Right lung (tissue), 2 donors: ENCODE measurements at regions not wholly inside any gene's neighbourhood (a gene's known extent, or its start where the extent isn't known, plus 50 kb on each side); places are given as distances from the start of the nearest gene placed in this dataset.

ENCODE experiments used
- DNase-seq, 2 donors: peaks; one replicate each; pipeline ENCODE4 v3.0.0-alpha.2; 2013

DNA sequence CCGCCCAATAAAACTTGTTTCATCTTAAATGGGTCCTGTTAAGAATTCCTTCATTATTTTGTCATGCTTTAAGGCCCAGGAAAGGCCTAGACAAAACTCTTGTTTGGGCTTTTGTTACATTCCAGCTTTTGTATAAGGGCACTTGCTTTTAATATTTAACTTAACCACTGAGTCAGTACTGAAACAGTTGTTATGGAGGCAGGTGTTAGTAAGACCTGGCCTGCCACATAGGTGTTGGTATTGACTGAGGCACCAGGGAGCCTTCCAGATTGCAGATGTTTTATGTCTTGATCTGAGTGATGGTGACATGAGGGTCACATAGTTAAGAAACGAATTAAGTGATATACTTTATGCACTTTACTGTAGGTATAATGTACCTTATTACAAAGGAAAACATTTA lies 274.9 kb upstream of the TGFBR2 start:
- no peak for DNase-seq

DNA sequence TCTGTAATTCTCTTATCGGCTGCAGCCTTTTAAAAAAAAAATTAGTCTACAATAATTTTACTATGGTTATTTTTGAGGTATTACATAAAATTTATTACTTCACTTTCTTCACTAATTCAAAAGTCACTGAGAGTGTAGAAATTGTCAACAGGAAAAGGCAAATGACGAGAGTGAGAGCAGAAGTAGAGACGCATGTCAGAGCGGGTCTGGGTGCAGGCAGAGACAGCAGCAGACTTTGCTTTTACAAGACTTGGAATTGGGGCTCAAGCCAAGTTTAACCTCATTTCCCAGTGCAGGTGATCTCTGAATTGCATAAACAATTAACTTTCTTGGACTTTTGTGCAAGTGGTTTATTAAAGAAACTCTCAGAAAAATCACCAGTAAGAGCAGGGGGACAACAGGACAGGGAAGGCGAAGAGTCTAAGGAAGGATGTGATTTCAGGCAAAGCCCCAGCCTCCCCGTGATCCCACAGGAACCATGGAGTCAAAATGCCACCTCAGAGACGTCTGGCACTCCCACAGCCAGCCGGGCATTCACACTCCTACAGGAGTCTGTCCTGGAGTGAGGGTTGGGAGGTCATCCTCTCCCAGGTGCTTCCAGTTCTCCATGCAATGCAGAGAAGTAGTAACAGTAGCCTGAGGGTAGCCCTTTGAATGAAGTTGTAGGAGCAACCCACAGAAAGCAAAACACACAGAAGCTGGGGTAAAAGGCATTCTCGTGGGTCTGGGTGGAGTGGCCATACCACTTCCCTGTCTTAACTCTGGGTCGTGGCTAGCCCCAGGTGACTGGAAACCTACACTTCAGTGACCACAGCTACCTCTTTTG lies 274.0 kb upstream of the TGFBR2 start:
- no peak for DNase-seq

DNA sequence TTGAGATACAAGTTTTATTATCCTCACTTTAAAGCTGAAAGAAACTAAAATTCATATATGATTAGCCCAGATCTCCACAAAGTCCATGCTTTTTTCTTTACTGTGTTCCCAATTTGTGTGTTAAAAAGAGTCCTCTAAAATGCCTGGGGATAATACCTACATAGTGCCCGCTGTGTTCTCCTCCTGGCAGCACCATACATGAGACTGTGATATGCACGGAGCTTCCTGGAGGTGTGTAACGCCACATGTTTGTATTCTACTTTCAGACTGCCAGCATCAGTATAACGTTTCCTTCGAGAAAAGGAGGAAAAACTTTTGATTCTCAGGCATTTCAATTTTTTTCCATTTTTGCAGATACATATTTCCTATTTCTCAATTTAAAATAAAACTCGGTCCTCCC lies 273.3 kb upstream of the TGFBR2 start:
- DNase-seq = no peak

DNA sequence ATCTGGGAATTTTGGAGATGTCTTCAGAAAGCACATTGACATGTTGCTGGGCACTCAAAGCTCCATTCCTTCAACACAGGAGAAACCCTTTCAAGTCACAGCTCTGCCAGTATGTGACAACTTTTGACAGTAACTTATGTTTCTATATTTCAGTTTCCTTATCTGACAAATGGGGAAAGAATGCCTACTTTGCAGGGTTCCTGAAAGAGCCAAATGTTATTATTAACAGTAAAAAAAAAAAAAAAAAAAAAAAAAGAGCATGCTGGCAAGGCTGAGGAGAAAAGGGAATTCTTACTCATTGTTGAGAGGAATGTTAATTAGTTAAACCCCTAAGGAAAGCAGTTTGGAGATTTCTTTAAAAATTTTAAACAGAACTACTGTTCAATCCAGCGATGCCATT lies 272.5 kb upstream of the TGFBR2 start:
- no peak for DNase-seq

DNA sequence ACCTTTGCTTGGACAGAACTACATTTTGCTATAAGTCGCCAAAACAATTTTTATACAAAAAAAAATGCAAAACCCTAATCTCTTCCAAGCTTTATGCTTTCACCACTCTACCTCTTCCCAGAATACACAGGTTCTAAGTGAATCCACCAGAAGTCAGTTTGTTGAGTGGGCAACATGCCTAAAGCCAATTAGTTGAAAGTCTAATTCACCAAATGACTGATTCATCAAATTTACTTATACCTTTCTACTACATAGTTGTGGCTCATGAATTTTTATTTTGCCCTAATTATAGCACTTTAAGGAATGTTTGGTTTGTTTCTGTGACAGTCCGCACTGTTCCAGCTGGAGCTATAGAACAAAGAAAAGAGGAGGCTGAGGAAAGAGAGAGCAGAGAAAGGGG lies 265.9 kb upstream of the TGFBR2 start:
- no peak for DNase-seq

DNA sequence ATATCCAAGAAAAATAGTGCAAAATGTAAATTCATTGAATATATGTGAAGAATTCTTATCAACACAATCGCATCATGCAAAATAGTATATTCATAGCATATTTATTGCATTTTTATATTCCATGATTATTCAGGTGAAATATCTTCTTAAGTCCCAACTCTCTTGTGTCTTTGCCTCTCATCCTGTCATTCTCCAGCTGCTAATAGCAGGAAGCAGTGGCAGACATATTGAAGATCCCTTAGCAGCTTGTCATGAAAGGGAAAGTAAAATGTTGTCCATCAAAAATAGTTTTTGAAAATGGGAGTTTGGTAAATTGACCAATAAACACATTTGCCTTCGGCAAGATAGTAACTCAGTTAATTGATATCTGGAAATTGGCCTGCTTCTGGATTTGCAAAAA lies 265.3 kb upstream of the TGFBR2 start:
- no peak for DNase-seq

DNA sequence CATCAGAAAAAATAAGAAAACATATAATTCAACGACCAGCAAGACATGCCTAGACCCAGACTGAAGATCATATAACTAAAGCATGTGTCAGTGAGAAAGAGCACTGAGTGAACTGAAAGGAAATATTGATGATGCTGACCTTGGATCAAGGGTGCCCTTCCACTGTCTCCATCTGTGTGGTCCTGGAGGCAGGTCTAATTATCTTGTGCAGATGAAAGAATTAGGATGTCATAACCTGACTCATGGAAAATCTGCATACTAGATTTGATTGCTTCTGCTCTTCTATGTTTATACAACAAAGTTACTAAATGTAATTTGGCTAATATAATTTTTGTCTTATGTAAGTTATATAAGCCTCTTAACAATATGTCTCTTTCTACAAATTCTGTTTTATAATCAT lies 264.6 kb upstream of the TGFBR2 start:
- no peak for DNase-seq

DNA sequence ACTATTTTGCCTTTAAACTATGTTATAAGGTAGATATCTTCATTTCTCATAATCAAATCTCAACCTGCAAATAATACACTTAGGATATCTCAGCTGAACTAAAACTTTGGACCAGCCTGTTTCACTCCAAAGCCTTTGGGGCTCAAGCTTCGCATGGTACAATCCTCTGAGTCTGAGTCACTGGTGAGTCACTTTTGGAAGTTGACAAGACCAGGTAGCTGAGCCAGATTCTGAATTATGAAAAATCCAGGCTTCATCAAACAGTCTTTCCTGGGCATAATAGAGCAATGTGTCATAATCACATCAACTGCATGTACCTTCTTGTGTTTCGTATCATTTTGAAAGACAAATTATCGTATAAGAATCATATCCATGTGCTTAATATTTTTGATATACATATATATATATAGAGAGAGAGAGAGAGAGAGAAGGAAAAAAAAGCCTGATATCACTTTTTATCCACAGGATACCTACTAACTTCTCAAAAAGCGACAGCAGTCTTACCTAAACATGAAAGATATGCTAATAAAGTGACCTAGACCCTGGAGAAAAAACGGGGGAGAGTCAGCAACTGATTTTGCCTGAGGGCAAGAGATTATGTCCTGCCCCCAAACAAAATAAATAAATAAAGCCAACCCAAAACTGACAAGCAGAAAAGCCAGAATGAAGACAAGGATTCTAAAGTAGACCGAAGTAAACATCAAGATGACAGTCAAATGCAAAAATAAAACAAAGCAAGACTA lies 263.9 kb upstream of the TGFBR2 start:
- no peak for DNase-seq

DNA sequence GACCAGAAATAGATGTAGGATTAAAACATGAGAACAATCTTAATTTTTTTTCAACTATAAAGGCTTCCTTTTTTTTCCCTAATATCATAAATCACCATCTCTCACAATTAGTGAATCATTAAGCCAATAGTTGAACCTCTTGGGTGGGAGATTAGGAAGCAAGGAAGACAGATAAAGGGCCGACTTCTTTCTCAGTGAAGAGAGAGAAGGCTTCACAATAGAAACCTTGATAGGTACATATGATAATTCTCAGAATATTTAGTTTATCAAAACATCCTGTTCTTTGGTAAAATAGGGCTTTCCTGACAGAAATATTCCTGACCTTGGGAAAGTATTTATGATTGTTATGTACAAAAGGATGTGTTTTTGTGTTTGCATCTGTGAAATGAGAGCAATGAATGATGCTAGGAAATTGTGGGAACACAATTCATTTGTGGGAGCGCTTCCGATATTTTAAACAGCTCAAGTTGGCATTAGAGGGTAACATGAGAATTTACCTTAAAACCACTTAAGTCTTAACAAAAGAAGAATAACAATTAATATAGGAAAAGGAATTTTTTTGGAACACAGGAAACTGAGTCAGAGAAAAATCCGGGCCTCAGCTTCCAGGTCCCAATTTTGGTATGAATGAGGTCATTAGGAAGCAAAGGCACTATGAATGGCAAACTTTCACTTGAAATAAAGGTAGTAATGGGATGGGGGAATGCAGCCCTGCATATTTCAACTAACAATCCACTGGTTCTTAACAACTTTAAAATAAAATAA lies 263.2 kb upstream of the TGFBR2 start:
- no peak for DNase-seq

DNA sequence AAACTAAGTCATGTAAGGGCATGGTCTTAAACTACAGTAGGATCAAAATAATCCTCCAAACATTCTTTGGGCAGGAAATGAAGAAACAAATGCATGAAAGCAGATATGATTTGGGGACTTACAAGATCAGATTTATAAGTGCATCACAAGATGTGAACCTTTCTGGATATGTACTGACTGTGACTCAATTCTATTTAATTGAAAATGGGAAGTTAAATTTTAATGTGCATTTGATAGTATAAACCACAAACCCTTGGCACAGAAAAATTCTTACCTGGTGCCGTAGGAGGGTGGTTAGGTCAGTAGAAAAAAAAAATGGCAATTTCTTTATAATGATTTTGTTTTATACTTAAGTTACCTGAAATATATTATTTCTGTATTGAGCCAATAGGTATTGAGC lies 262.5 kb upstream of the TGFBR2 start:
- no peak for DNase-seq

DNA sequence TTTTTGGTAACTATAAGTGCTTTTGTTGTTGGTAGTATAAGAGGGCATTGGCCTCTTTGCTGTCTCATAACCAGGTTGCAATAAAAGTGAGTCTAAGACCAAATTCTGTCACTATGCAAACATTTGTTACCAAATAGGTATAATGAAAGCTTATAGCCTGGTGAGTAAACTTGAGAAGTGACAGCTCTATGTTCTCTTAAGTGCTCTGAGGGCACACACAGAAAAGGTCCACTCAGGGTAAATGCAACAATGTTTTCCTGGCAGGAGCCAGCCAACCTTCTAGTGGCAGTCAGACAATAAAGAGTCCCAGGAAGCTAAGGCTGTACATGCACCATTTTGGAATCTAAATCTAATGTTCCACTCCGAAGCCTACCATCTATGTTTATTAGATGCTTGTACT lies 262.1 kb upstream of the TGFBR2 start:
- DNase-seq = no peak

DNA sequence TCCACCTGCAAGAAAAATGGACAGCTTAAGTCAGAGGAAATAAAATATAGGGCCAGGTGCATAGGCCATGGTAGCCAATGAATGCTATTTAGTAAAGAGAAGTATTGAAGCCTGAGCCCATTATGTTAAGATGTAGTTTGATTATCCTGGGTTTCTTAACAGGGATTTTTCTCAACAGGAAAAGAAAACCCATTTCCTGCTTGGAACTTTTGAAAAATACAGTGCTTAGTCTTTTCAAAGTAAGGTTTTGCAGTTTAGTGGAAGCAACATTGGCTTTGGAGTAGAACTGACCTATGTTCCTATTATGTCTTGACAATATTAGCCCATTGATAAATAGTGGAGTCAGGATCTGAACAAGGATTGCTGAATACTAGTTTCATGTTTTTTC lies 259.5 kb upstream of the TGFBR2 start:
- DNase-seq = no peak

DNA sequence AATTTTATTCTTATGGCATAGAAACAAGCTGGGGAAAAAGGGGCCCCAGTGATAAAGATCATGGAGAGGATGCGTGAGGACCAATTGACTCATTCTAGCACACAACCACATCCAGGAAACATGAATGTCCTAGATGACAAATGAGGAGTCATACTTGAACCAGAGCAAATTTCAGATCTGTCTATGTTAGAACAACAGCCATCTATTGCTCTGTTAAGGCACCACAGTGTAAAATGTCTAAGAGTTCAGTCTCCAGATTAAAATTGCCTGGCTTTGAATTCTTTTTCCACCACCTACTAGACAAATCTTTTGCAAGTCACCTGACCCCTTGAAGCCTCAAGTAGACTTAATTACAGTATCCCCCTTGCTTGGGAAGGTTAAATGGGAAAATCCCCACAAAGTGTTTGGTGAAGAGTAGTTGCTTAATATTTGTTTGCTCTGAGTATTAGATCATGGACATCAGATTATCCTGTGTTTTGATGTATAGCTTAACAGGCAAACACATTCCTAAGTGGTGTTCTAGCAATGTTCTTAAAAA lies 258.7 kb upstream of the TGFBR2 start:
- no peak for DNase-seq

DNA sequence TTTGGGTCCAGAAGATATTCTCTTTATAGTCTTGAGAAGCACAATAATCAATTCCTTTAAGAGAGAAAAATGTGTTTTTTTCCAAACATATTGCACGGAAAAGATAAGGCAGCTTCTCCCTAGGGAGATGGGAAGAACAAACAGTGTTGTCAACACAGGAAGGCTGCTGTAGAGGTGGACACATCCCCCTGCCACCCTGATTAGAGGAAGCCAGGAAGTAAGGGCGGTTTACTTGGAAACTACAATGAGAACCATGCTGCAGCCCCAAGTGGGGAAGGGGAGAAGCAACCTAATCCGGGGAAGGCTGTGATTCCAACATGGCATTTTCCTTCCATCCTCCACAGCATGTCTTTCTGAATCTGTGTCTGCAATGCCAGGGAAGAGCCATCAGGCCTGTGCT lies 256.9 kb upstream of the TGFBR2 start:
- no peak for DNase-seq

DNA sequence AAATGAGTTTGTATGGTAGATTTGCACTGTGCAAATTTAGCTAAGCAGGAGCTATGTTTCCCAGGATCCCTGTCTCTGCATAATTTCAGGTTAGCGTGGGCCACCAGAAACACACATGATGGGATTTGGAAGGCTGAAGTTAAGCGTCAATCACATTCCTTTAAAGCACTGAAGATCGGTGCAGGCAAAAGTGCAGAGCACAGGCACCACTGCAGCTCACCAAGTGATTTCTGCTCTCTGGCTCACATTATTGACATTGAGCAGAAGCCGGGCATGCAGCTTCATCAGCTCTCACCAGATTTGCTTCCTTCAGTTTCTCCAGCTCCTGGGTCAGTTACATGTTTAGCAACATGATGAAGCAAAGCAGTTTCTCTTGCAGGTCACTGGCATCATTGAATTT lies 256.4 kb upstream of the TGFBR2 start:
- DNase-seq = no peak

DNA sequence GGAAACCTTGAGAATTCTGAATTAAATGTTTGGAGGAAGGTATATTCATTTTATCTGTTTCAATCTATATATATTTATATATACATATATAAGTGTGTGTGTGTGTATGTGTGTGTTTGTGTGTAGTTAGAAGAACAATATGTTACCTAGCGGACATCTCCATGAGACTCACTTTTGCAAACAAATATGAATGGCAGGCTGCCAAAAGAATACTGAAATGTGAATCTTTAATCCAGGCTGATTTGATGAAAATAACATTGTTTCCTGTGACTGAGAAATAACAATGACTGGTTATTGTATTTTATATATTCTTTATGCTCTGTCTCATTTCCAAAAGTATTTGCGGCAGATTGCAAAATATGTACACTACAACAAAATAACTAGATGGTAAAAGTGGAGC lies 255.5 kb upstream of the TGFBR2 start:
- no peak for DNase-seq

DNA sequence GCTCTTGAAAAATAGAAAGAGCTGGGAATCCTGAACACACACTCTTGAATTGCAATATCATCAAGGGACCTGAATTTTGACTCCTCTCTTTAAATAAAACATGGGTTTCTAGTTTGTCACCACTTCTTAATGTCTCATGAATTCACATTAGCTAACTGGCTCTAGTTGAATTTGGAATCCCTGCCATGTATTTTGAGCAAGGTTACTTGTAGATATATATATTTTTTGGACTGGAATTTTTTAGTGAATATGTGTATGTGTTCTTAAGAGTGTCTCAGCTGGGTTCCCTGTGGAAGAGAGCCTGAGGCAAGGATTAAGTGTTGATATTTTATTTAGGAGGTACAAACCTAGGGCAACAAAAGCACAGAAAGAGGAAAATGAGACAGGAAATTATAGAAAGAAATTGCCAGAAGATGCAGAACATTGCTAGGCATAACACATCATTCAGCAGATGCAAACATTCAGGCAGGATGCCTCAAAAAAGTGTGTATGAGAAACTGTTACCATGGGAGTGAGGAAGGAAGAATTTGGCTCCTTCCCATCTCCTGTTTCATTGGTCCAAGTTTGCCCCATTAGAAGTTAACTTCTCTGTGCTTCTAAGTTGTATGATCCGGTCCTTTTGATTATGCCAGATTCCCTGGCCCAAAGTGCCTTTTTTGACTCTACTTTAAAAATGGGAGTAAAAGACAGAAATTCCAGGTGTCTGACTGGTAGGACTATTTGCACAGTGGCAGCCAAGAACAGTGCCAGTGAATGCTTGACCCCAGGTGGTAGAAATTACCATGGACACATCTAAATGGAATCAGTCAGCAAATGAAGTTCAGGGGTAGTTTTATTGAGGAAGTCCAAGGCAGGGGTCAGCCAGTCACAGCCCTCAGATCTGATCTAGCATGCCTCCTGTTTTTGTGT lies 253.7 kb upstream of the TGFBR2 start:
- no peak for DNase-seq

DNA sequence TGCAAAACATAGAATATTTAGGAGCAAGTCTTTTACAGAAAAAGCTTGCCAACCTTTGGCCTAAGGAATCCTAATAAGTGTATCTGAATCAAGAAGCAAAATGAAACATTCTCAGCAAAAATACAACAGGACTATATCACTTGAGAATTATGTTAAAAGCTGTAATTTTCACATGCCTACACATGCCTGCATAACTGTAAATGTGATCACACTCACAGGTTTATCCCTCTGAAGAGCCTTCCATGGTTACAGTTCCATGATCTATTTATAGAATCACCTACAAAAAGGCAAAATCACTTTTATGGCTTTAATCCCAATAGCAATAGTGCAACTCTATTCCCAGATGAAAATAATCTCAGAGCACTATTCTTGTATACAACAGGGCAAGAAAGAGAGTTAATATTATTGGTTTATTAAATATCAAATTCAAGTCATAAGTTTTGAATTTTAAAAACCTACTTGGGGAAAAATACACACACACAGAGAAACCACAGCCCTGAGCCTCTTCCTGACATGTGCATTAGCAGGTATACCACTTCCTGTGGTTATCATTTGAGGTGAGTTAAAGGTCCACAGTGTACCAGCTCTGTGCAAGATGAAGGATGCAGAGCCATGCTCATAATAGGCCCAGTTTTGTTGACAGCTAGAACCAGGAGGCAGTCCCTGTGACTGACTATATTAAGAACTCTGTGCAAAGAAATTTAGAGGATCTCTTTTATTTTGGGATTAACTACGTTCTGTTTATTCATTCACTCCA lies 252.5 kb upstream of the TGFBR2 start:
- DNase-seq = no peak

DNA sequence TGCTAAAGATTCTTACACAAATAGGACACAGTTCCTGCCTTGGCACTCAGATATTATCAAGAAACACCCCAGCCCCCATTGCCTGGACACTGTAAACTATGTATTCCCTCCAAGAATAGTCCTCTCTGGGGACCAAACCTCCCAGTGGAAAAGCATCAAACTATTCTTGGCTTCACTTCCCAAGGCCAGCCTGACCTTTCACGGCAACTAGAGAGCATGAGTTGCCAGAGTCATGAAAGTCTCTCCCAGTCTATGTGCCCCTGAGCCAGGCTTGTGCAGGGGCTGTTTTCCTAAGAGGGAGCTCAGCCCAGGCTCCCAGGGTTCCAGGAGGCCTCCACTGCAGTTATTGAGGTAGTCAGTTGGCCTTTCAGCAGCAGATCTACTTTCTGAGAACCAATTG lies 251.9 kb upstream of the TGFBR2 start:
- no peak for DNase-seq

DNA sequence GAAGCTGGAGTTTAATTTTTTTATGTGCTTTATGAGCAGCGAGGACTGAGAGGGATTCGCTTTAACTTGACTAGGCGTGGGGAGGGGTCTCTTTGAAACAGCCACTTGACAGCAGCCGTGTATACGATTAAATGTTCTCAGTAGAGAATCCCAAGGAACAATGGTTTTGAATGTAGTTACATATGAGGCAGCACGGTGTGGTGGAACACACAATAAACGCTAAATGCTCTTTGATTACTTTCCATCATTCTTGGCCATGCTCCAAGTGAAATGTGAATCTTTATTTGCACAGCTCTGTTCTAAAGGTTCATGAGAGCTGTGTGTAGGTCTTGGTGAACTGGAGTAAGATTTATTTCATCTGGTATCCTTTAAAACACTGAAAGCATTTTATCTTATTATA lies 251.4 kb upstream of the TGFBR2 start:
- DNase-seq = peak in 1 of 2 donors; percentile 39

DNA sequence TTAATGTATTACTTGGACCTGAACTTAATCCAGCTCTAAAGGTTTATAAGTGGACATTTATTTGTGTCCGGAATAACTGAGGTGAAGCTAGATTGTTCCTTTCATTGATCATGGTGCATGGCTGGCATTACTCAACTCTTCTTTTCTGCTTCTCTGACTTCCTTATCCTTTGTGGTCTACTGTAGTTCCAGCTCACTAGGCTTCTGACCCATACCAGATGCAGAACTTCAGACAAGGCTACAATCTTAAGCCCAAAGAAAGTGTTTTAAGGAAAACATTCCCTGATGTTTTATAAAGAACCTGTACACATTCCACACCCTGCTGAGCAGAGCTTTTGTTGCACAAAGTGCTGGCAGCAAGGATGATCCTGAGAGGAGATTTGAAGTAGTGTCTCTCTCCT lies 250.8 kb upstream of the TGFBR2 start:
- DNase-seq = no peak
